WTC11 (cell line): ENCODE measurements at regions not wholly inside any gene's neighbourhood (a gene's known extent, or its start where the extent isn't known, plus 50 kb on each side); places are given as distances from the start of the nearest gene placed in this dataset.

ENCODE experiments used
- ATAC-seq: fragments of 200-7000 bp; cut with Tn5 transposase; 2 replicates; pipeline ENCODE4 v1.10.0; 2021; ENCODE audit warnings: mild to moderate bottlenecking, moderate library complexity
- CTCF ChIA-PET: fragments of 300-600 bp; sonication (Branson Sonifier 250); formaldehyde crosslinking; loops from one replicate; lab custom pipeline; 2021; ENCODE audit warnings: antibody characterized with exemption; lab: Charles Lee
- POLR2A ChIA-PET: fragments of 350-600 bp; sonication (Branson Sonifier 250); formaldehyde crosslinking; loops from one replicate; lab custom pipeline; 2021; ENCODE audit warnings: antibody characterized with exemption; lab: Charles Lee
- DNase-seq: peaks from one replicate; pipeline ENCODE4 v3.0.0; 2021; ENCODE audit warnings: low spot score
- H3K27ac Mint-ChIP-seq: 2 replicates; pipeline ENCODE4 v1.8.0; 2021; ENCODE audit warnings: mixed read lengths
- H3K27me3 Mint-ChIP-seq: 2 replicates; pipeline ENCODE4 v1.8.0; 2021; ENCODE audit warnings: low read depth, mild to moderate bottlenecking, moderate library complexity, mixed read lengths
- H3K36me3 Mint-ChIP-seq: 2 replicates; pipeline ENCODE4 v1.8.0; 2021; ENCODE audit warnings: mixed read lengths
- H3K4me1 Mint-ChIP-seq: 2 replicates; pipeline ENCODE4 v1.8.0; 2022; ENCODE audit warnings: mixed read lengths
- H3K4me3 Mint-ChIP-seq: 2 replicates; pipeline ENCODE4 v1.8.0; 2021; ENCODE audit warnings: mild to moderate bottlenecking, moderate library complexity, mixed read lengths
- H3K9me3 Mint-ChIP-seq: 2 replicates; pipeline ENCODE4 v1.8.0; 2021; ENCODE audit warnings: mixed read lengths
- CREM ChIP-seq: sonication (generic); formaldehyde crosslinking; IDR thresholded peaks from 2 replicates; pipeline ENCODE4 v1.8.1; 2022; ENCODE audit warnings: mild to moderate bottlenecking, missing genetic modification reagents, moderate library complexity
- ETV6 ChIP-seq: sonication (generic); formaldehyde crosslinking; IDR thresholded peaks from 2 replicates; pipeline ENCODE4 v1.8.1; 2022; ENCODE audit warnings: mild to moderate bottlenecking, missing genetic modification reagents
- FOXP1 ChIP-seq: sonication (generic); formaldehyde crosslinking; IDR thresholded peaks from 2 replicates; pipeline ENCODE4 v1.8.0; 2022; ENCODE audit warnings: missing genetic modification reagents, mild to moderate bottlenecking, moderate library complexity, borderline replicate concordance
- JUN ChIP-seq: sonication (generic); formaldehyde crosslinking; IDR thresholded peaks from 2 replicates; pipeline ENCODE4 v1.8.0; 2023; ENCODE audit warnings: mild to moderate bottlenecking, missing genetic modification reagents
- MXD4 ChIP-seq: fragments of 250-450 bp; sonication (Bioruptor Pico); IDR thresholded peaks from 2 replicates; pipeline ENCODE4 v1.8.0; 2021; ENCODE audit warnings: mild to moderate bottlenecking, moderate library complexity, borderline replicate concordance
- NFATC4 ChIP-seq: fragments of 250-450 bp; sonication (Bioruptor Pico); IDR thresholded peaks from 2 replicates; pipeline ENCODE4 v1.9.0; 2021; ENCODE audit warnings: mild to moderate bottlenecking
- NR1H2 ChIP-seq: sonication (generic); formaldehyde crosslinking; IDR thresholded peaks from 2 replicates; pipeline ENCODE4 v1.9.0; 2021; ENCODE audit warnings: mild to moderate bottlenecking, moderate library complexity, missing genetic modification reagents
- NR3C1 ChIP-seq: sonication (generic); formaldehyde crosslinking; conservative IDR thresholded peaks from 2 replicates; pipeline ENCODE4 v1.8.1; 2023; ENCODE audit warnings: low read depth, mild to moderate bottlenecking, missing genetic modification reagents
- ZNF138 ChIP-seq: sonication (generic); formaldehyde crosslinking; conservative IDR thresholded peaks from 2 replicates; pipeline ENCODE4 v1.8.1; 2022; ENCODE audit warnings: mild to moderate bottlenecking, moderate library complexity, missing genetic modification reagents
- ZNF396 ChIP-seq: fragments of 250-450 bp; sonication (Bioruptor Pico); IDR thresholded peaks from 2 replicates; pipeline ENCODE4 v1.8.0; 2021; ENCODE audit warnings: mild to moderate bottlenecking, moderate library complexity, borderline replicate concordance
- TF ChIP-seq, protein P1 (sequence below): sonication (generic); formaldehyde crosslinking; IDR thresholded peaks from 2 replicates; pipeline ENCODE4 v1.8.0; 2022; ENCODE audit warnings: mild to moderate bottlenecking, missing genetic modification reagents
- TF ChIP-seq, protein P2 (sequence below): sonication (generic); formaldehyde crosslinking; conservative IDR thresholded peaks from 2 replicates; pipeline ENCODE4 v1.8.1; 2022; ENCODE audit warnings: mild to moderate bottlenecking, missing genetic modification reagents
- TF ChIP-seq, protein P3 (sequence below): sonication (generic); formaldehyde crosslinking; IDR thresholded peaks from 2 replicates; pipeline ENCODE4 v1.8.1; 2022; ENCODE audit warnings: missing genetic modification reagents, borderline replicate concordance
- TF ChIP-seq, protein P4 (sequence below): fragments of 250-450 bp; sonication (Bioruptor Pico); IDR thresholded peaks from 2 replicates; pipeline ENCODE4 v1.9.0; 2021; ENCODE audit warnings: mild to moderate bottlenecking
- TF ChIP-seq, protein P5 (sequence below): sonication (generic); formaldehyde crosslinking; IDR thresholded peaks from 2 replicates; pipeline ENCODE4 v1.8.1; 2023; ENCODE audit warnings: mild to moderate bottlenecking, missing genetic modification reagents
- TF ChIP-seq, protein P6 (sequence below): sonication (generic); formaldehyde crosslinking; IDR thresholded peaks from 2 replicates; pipeline ENCODE4 v1.8.1; 2023; ENCODE audit warnings: mild to moderate bottlenecking, missing genetic modification reagents, moderate library complexity

DNA sequence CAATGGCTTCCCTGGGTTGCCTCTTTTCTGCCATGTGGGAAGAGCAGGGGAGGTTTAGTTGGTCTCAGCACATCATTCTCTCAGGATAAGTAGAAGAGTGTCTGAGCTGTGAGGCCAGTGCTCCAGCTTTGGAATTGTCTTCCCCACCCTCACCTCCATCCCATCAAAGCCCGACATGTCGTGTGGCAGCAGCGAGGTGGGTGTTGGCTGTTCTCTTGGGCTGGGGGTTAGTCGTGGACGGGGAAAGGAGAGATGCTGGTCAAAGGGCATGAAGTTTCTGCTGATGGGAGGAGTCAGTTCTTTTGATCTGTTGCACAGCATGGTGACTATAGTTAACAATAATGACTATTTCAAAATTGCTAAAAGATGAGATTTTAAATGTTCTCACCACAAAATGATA, 404.2 kb downstream of the TMEM121 start (continued):
- TF ChIP-seq, protein P1, sequence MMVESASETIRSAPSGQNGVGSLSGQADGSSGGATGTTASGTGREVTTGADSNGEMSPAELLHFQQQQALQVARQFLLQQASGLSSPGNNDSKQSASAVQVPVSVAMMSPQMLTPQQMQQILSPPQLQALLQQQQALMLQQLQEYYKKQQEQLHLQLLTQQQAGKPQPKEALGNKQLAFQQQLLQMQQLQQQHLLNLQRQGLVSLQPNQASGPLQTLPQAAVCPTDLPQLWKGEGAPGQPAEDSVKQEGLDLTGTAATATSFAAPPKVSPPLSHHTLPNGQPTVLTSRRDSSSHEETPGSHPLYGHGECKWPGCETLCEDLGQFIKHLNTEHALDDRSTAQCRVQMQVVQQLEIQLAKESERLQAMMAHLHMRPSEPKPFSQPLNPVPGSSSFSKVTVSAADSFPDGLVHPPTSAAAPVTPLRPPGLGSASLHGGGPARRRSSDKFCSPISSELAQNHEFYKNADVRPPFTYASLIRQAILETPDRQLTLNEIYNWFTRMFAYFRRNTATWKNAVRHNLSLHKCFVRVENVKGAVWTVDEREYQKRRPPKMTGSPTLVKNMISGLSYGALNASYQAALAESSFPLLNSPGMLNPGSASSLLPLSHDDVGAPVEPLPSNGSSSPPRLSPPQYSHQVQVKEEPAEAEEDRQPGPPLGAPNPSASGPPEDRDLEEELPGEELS (CRISPR knock-in tag) = no peak
- no peak for TF ChIP-seq NR3C1 (CRISPR knock-in tag)
- no peak for TF ChIP-seq JUN (CRISPR knock-in tag)
- TF ChIP-seq ETV6 (CRISPR knock-in tag) = no peak
- TF ChIP-seq CREM (CRISPR knock-in tag) = no peak
- TF ChIP-seq, protein P2, sequence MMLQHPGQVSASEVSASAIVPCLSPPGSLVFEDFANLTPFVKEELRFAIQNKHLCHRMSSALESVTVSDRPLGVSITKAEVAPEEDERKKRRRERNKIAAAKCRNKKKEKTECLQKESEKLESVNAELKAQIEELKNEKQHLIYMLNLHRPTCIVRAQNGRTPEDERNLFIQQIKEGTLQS (CRISPR knock-in tag) = no peak
- TF ChIP-seq, all 79 proteins: peak for 0

DNA sequence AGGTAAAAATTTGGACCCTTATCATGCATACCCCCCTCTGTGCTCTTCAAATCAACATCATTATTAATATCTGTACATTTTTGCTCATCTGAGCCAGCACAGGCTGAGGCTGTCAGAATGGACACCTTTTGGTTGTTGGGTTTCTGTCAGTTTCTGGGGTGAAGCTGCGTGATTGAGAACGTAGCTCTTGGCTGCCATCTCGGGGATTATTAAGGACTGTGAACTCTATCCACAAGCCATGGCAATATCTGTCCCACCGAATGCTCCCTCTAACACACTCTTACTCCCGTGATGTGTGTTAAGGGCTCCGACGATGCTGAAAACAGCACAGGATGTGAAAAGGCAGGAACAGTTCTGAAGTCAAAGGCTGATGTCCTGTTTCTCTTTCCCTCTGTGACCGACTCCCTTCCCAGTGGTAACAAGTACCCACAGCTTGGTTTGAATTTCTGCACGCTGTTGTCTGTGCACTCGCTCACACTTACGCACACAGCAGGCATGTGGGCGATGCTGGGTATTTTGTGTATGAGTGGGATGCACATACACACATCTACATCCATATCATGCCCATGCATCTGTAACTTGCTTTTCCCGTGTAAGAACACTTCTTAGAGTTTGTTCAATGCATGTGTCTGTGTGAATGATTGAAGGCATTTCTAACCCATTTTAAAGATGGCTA, 405.6 kb downstream of the TMEM121 start:
- H3K4me3 Mint-ChIP-seq = no peak overlapping the region
- no peak overlapping the region for H3K27ac Mint-ChIP-seq
- peaks cover 67% of the 10 kb centered on the region for H3K36me3 Mint-ChIP-seq
- H3K9me3 Mint-ChIP-seq = peaks cover 75% of the 10 kb centered on the region
- POLR2A ChIA-PET = no interaction called here
- peaks cover 16% of the 10 kb centered on the region; the same call in 1 of the 2 replicates for H3K27me3 Mint-ChIP-seq
- DNase-seq (no peak), ATAC-seq (no peak)
- no peaks in the 10 kb centered on the region for H3K4me1 Mint-ChIP-seq
- CTCF ChIA-PET = no interaction called here
- TF ChIP-seq ZNF138 (CRISPR knock-in tag) = no peak

DNA sequence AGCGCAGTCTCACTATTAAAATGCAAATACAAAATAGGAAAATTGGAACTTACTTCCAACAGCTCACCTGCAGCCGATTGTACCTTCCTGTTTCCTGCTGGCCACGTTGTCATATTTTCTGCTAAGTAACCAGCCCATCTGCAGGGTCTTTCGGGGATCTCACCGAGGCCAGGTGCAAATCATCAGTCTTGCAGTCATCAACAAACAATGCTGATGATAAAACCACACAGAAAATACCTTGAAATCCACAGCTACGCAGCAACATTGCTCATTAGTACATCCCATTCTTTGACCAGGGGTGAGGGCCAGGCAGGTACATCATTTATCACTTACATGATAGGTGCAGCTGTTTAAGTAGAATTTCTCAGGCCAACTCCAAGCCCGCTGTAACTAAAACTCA, 406.9 kb downstream of the TMEM121 start:
- POLR2A ChIA-PET = no interaction called here
- Mint-ChIP-seq H3K9me3 (peaks cover 71% of the 10 kb centered on the region), H3K27me3 (peaks cover 18% of the 10 kb centered on the region; the same call in 1 of the 2 replicates)
- no peak for TF ChIP-seq MXD4
- TF ChIP-seq NR1H2 = no peak
- TF ChIP-seq, protein P3, sequence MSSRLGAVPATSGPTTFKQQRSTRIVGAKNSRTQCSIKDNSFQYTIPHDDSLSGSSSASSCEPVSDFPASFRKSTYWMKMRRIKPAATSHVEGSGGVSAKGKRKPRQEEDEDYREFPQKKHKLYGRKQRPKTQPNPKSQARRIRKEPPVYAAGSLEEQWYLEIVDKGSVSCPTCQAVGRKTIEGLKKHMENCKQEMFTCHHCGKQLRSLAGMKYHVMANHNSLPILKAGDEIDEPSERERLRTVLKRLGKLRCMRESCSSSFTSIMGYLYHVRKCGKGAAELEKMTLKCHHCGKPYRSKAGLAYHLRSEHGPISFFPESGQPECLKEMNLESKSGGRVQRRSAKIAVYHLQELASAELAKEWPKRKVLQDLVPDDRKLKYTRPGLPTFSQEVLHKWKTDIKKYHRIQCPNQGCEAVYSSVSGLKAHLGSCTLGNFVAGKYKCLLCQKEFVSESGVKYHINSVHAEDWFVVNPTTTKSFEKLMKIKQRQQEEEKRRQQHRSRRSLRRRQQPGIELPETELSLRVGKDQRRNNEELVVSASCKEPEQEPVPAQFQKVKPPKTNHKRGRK (CRISPR knock-in tag) = no peak
- TF ChIP-seq, protein P4, sequence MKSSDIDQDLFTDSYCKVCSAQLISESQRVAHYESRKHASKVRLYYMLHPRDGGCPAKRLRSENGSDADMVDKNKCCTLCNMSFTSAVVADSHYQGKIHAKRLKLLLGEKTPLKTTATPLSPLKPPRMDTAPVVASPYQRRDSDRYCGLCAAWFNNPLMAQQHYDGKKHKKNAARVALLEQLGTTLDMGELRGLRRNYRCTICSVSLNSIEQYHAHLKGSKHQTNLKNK (CRISPR knock-in tag) = no peak
- no peak for TF ChIP-seq NFATC4 (CRISPR knock-in tag)
- TF ChIP-seq, all 79 proteins: peak for 0
- peaks cover 66% of the 10 kb centered on the region for H3K36me3 Mint-ChIP-seq
- H3K27ac Mint-ChIP-seq = no peak overlapping the region
- no peak for DNase-seq
- CTCF ChIA-PET = no interaction called here
- no peak overlapping the region for H3K4me3 Mint-ChIP-seq
- no peak for ATAC-seq
- H3K4me1 Mint-ChIP-seq = no peaks in the 10 kb centered on the region

DNA sequence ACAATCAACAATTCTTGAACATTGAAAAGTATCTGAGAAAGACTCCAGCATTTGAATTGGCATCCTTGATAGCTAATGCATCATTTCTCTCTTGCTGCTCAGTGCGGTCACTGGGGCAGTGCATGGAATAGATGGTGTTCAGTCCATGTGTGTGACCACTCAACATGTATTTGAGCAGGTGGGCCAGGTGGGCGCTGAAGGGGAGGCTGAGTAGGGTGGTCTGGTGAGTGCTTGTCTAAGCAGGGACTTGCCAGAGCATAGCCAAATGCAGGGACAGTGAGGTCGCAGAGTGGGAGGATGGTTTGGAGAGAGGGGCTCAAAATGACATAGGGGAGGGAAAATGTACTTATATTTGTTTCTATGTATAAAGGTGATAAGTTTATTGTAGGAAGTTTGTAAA, 409.0 kb downstream of the TMEM121 start:
- no peak for DNase-seq
- TF ChIP-seq, protein P5, sequence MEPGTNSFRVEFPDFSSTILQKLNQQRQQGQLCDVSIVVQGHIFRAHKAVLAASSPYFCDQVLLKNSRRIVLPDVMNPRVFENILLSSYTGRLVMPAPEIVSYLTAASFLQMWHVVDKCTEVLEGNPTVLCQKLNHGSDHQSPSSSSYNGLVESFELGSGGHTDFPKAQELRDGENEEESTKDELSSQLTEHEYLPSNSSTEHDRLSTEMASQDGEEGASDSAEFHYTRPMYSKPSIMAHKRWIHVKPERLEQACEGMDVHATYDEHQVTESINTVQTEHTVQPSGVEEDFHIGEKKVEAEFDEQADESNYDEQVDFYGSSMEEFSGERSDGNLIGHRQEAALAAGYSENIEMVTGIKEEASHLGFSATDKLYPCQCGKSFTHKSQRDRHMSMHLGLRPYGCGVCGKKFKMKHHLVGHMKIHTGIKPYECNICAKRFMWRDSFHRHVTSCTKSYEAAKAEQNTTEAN (CRISPR knock-in tag) = no peak
- TF ChIP-seq FOXP1 (no peak), ZNF396 (CRISPR knock-in tag) (no peak)
- TF ChIP-seq, protein P6, sequence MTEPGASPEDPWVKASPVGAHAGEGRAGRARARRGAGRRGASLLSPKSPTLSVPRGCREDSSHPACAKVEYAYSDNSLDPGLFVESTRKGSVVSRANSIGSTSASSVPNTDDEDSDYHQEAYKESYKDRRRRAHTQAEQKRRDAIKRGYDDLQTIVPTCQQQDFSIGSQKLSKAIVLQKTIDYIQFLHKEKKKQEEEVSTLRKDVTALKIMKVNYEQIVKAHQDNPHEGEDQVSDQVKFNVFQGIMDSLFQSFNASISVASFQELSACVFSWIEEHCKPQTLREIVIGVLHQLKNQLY = no peak
- TF ChIP-seq, all 79 proteins: peak for 0
- POLR2A ChIA-PET = no interaction called here
- H3K27me3 Mint-ChIP-seq = peaks cover 25% of the 10 kb centered on the region; the same call in 1 of the 2 replicates
- H3K4me3 Mint-ChIP-seq = no peak overlapping the region
- H3K9me3 Mint-ChIP-seq = peaks cover 84% of the 10 kb centered on the region
- peaks cover 80% of the 10 kb centered on the region for H3K36me3 Mint-ChIP-seq
- no peaks in the 10 kb centered on the region for H3K4me1 Mint-ChIP-seq
- no peak for ATAC-seq
- H3K27ac Mint-ChIP-seq = no peak overlapping the region
- CTCF ChIA-PET = no interaction called here
